Smooth muscle cell (in vitro differentiated cells): ENCODE measurements at regions not wholly inside any gene's neighbourhood (a gene's known extent, or its start where the extent isn't known, plus 50 kb on each side); places are given as distances from the start of the nearest gene placed in this dataset.
A peak's percentile ranks its signal among the peaks of the same experiment; 100 is the strongest.

ENCODE experiments used
- DNase-seq: peaks from one replicate; lab custom pipeline; 2025; ENCODE audit not compliant: unreplicated experiment; lab: John Stamatoyannopoulos, UW
- H2AFZ ChIP-seq: fragments of 200-600 bp; sonication (generic); 2 replicates; pipeline ENCODE4 v1.6.0; 2016; ENCODE audit warnings: antibody characterized with exemption, low read depth, mild to moderate bottlenecking
- H3F3A ChIP-seq: fragments of 200-600 bp; sonication (generic); 2 replicates; pipeline ENCODE4 v1.6.0; 2017; ENCODE audit warnings: antibody characterized with exemption, low read depth
- H3K27ac ChIP-seq: fragments of 200-600 bp; sonication (generic); 2 replicates; pipeline ENCODE4 v1.5.1; 2016; ENCODE audit warnings: low read depth, mild to moderate bottlenecking
- H3K27me3 ChIP-seq: fragments of 200-600 bp; sonication (generic); 2 replicates; pipeline ENCODE4 v1.6.1; 2016; ENCODE audit warnings: low read depth, mild to moderate bottlenecking
- H3K36me3 ChIP-seq: fragments of 200-600 bp; sonication (generic); 2 replicates; pipeline ENCODE4 v1.5.1; 2016; ENCODE audit warnings: low read depth
- H3K4me1 ChIP-seq: fragments of 200-600 bp; sonication (generic); 2 replicates; pipeline ENCODE4 v1.5.1; 2016; ENCODE audit warnings: low read depth
- H3K4me2 ChIP-seq: fragments of 200-600 bp; sonication (generic); 2 replicates; pipeline ENCODE4 v1.6.0; 2016; ENCODE audit warnings: mild to moderate bottlenecking
- H3K4me3 ChIP-seq: fragments of 200-600 bp; sonication (generic); 2 replicates; pipeline ENCODE4 v1.5.1; 2016; ENCODE audit warnings: mild to moderate bottlenecking
- H3K79me2 ChIP-seq: fragments of 200-600 bp; sonication (generic); 2 replicates; pipeline ENCODE4 v1.6.0; 2016; ENCODE audit warnings: low read depth, mild to moderate bottlenecking
- H3K9ac ChIP-seq: fragments of 200-600 bp; sonication (generic); 2 replicates; pipeline ENCODE4 v1.6.0; 2016; ENCODE audit warnings: low read depth
- H3K9me3 ChIP-seq: fragments of 200-600 bp; sonication (generic); replicated peaks from 2 replicates; pipeline ENCODE4 v1.5.1; 2016; ENCODE audit warnings: low read depth
- H4K20me1 ChIP-seq: fragments of 200-600 bp; sonication (generic); 2 replicates; pipeline ENCODE4 v1.6.0; 2016; ENCODE audit warnings: low read depth
- WGBS: methylation state at CpG from one replicate; pipeline ENCODE4 v1.1.7; 2016; ENCODE audit warnings: low lambda C conversion rate; 5-methylcytosine and 5-hydroxymethylcytosine counted together
- TF ChIP-seq, protein P1 (sequence below): fragments of 200-600 bp; sonication (generic); IDR thresholded peaks from 2 replicates; pipeline ENCODE4 v1.5.1; 2017; ENCODE audit warnings: borderline replicate concordance, mild to moderate bottlenecking, antibody characterized with exemption; ENCODE audit not compliant: insufficient read depth, poor library complexity, severe bottlenecking

DNA sequence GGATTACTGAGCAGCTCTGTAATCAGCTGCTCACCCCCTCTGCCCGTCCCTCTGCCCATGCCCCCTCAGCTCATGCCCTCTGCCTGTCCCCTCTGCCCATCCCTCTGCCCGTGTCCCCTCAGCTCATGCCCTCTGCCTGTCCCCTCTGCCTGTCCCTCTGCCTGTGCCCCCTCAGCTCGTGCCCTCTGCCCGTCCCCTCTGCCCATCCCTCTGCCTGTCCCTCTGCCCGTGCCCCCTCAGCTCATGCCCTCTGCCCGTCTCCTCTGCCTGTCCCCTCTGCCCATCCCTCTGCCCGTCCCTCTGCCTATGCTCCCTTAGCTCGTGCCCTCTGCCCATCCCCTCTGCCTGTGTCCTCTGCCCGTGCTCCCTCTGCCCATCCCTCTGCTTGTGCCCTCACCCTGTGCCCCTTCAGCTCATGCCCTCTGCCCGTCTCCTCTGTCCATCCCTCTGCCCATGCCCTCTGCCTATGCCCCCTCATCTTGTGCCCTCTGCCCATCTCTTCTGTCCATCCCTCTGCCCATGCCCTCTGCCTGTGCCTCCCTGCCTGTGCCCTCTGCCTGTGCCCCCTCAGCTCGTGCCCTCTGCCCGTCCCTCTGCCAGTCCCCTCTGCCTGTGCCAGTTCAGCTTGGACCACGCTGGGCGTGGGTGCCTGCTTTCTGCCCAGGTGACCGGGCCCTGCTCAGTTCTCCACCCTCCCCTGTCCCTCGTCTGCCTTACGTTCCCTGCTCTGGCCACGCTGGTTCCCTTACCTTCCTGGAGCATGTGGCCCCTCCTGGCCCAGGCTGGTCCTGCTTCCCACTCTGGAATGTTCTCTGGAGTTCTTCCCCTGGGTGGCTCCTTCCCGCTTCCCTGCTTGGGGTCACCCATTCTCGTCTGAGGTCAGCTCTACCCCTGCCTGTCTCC, 97.6 kb downstream of the NPIPB11 start:
- TF ChIP-seq, protein P1, sequence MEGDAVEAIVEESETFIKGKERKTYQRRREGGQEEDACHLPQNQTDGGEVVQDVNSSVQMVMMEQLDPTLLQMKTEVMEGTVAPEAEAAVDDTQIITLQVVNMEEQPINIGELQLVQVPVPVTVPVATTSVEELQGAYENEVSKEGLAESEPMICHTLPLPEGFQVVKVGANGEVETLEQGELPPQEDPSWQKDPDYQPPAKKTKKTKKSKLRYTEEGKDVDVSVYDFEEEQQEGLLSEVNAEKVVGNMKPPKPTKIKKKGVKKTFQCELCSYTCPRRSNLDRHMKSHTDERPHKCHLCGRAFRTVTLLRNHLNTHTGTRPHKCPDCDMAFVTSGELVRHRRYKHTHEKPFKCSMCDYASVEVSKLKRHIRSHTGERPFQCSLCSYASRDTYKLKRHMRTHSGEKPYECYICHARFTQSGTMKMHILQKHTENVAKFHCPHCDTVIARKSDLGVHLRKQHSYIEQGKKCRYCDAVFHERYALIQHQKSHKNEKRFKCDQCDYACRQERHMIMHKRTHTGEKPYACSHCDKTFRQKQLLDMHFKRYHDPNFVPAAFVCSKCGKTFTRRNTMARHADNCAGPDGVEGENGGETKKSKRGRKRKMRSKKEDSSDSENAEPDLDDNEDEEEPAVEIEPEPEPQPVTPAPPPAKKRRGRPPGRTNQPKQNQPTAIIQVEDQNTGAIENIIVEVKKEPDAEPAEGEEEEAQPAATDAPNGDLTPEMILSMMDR, result no peak
- H3K4me2 ChIP-seq, result peak overlapping the region; percentile 14
- H3K27me3 ChIP-seq, result no peaks in the 10 kb centered on the region
- 92% methylated on average over 14 of the region's 20 CpGs for WGBS
- H3K9me3 ChIP-seq, result no peaks in the 10 kb centered on the region
- no peaks in the 10 kb centered on the region for H4K20me1 ChIP-seq
- no peak overlapping the region for H3K4me3 ChIP-seq
- H3K36me3 ChIP-seq, result no peaks in the 10 kb centered on the region
- no peak overlapping the region for H2AFZ ChIP-seq
- no peak overlapping the region for H3K9ac ChIP-seq
- H3F3A ChIP-seq, result peaks cover 13% of the 10 kb centered on the region
- peaks cover 4% of the 10 kb centered on the region for H3K4me1 ChIP-seq
- no peaks in the 10 kb centered on the region for H3K79me2 ChIP-seq
- no peak for DNase-seq
- no peak overlapping the region for H3K27ac ChIP-seq

DNA sequence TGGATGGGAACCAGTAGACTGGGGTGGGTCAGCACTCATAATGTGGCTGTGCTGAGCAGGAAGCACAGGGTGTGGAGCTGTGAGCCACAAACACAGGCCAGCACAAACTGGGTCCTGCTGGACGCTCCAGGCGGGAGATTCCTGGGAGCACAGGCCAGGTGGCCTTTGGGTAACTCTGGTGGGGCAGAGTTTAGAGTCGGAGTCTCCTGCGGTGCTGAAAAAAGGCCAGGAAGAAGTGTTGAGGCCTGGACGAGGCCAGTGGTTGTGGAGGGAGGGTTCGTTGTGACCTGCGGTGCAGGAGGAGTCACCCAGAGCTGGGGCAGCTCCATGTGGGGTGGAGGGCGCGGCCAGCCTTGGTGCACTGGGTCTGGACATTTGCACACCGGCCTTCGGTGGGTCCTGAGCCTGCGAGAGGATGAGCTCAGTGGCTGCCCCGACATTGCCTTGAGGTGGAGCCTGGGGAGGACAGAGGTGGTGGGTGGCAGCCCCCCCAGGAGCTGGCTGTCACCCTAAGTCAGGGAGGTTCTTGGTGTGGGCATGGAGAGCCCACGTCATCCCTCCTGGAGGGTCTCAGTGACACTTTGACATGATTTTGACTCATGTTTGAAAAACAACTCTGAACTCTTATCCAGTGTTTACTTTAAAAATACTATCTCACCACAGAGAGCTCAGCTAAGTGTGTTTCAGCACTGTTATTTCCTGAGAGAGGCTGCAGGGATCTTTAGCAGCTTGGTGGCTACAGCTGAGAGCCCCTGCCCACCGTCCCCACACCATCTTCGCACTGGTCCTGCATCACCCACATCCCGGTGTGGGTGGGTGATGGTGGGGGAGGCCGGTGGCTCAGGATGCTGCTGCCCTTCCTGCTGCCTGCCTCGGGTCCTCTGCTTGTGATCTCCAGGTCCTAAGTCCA, 98.7 kb downstream of the NPIPB11 start:
- H3K9me3 ChIP-seq, result no peaks in the 10 kb centered on the region
- H2AFZ ChIP-seq, result no peak overlapping the region
- H3K4me1 ChIP-seq, result peaks cover 4% of the 10 kb centered on the region
- peak overlapping the region; percentile 46 for H3K4me2 ChIP-seq
- DNase-seq, result no peak
- H3K4me3 ChIP-seq, result no peak overlapping the region
- no peaks in the 10 kb centered on the region for H4K20me1 ChIP-seq
- no peak overlapping the region for H3K9ac ChIP-seq
- TF ChIP-seq, protein P1, result no peak
- peak overlapping the region; percentile 54 for H3K27ac ChIP-seq
- no peaks in the 10 kb centered on the region for H3K27me3 ChIP-seq
- peaks cover 13% of the 10 kb centered on the region for H3F3A ChIP-seq
- no peaks in the 10 kb centered on the region for H3K79me2 ChIP-seq
- 57% methylated on average over 19 of the region's 19 CpGs for WGBS
- no peaks in the 10 kb centered on the region for H3K36me3 ChIP-seq

DNA sequence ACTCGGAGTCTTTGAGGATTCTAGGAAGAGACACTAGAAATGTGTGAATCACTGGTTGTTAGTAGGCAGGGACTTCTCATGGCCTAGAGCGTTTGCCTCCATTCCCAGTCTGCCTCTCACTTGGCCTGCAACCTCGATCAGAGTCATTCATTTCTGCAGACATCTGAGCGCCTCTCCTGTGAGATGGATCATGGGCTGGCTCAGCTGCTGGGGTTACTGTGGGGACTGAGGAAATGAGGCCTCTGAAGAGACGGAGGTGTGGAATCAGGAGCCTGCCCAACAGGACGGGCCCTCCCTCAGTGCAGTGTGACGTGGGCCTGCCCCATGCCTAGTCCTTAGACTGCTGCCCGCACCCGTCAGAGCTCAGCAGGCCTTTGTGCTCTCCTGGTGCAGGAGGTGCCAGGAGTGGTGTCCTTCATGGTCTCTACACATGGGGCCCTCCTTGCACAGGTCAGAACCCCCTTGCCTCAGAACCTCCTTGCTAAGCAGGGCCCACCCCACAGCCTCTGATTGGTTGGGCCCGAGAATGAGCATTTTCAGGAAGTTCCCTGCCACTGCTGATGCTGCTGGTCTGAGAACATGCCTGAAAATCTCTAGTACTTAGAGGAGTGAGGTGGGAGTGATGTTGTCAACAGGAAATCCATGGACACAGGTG, 99.4 kb downstream of the NPIPB11 start:
- no peaks in the 10 kb centered on the region for H4K20me1 ChIP-seq
- peak overlapping the region; percentile 46 for H3K4me2 ChIP-seq
- 64% methylated on average over 10 of the region's 10 CpGs for WGBS
- H2AFZ ChIP-seq, result no peak overlapping the region
- H3K27ac ChIP-seq, result peak overlapping the region; percentile 54
- no peaks in the 10 kb centered on the region for H3K9me3 ChIP-seq
- H3K36me3 ChIP-seq, result no peaks in the 10 kb centered on the region
- no peaks in the 10 kb centered on the region for H3K79me2 ChIP-seq
- no peak overlapping the region for H3K9ac ChIP-seq
- H3K4me1 ChIP-seq, result peaks cover 4% of the 10 kb centered on the region
- no peak overlapping the region for H3K4me3 ChIP-seq
- peaks cover 13% of the 10 kb centered on the region for H3F3A ChIP-seq
- no peaks in the 10 kb centered on the region for H3K27me3 ChIP-seq
- TF ChIP-seq, protein P1, result no peak
- no peak for DNase-seq
